ENCODE measurements at regions not wholly inside any gene's neighbourhood (a gene's known extent, or its start where the extent isn't known, plus 50 kb on each side); places are given as distances from the start of the nearest gene placed in this dataset.

GRCh38 chr1:98075626-98076025, 154.8 kb upstream of the DPYD start (continued):
- TF ChIP-seq RELB (IDR thresholded peaks at IDR 0.05; ENCODE audit: low read depth) (no peak), TAF1 (IDR thresholded peaks at IDR 0.05; ENCODE audit: borderline replicate concordance, low read depth, low read length) (no peak), BCLAF1 (IDR thresholded peaks at IDR 0.05) (no peak), POLR2AphosphoS5 (IDR thresholded peaks at IDR 0.05; ENCODE audit: low read length) (no peak), PBX3 (IDR thresholded peaks at IDR 0.05; ENCODE audit: insufficient replicate concordance, low read depth, low read length) (no peak), TCF3 (IDR thresholded peaks at IDR 0.05; ENCODE audit: borderline replicate concordance, insufficient read depth, low read depth, low read length) (no peak)

- FAIRE-seq: no peak
- no peak overlapping the region for H3K27ac ChIP-seq (ENCODE audit: control insufficient read depth, insufficient read depth)
- SMC1A ChIA-PET (ENCODE audit: uncharacterized antibody, unreplicated experiment): no interaction called here
- H3K27me3 ChIP-seq (replicated peaks in 1 of 2; ENCODE audit: control insufficient read depth in 2 of 2, insufficient read depth in 2 of 2, low read length in 1 of 2): no peaks in the 10 kb centered on the region
- no TSS peak for BruUV-seq (replicated peaks)
- in situ Hi-C loops (cut with MboI): no loop called here
- no peak overlapping the region for H3K4me2 ChIP-seq (ENCODE audit: control insufficient read depth, insufficient read depth)
- CTCF ChIA-PET: no interaction called here
- no peaks in the 10 kb centered on the region for H3K9me3 ChIP-seq (replicated peaks; ENCODE audit: control insufficient read depth, insufficient read depth, low read length)
- H3K36me3 ChIP-seq (ENCODE audit: control insufficient read depth in 2 of 2, insufficient read depth in 2 of 2, low read length in 1 of 2): no peaks in the 10 kb centered on the region
- POLR2A ChIA-PET: no interaction called here
- no peak overlapping the region for H3K4me3 ChIP-seq
- intact Hi-C loops (cut with micrococcal nuclease; ENCODE audit: unreplicated experiment): no loop called here
- no peak for DNase-seq (ENCODE audit: low read depth, low spot score)
- H4K20me1 ChIP-seq (ENCODE audit: control insufficient read depth, insufficient read depth): no peaks in the 10 kb centered on the region
- H3K9ac ChIP-seq (ENCODE audit: control insufficient read depth, insufficient read depth, low read length): no peak overlapping the region
- WGBS (ENCODE audit: insufficient coverage, insufficient replicate concordance, low lambda C conversion rate, missing lambda C conversion rate): 11% methylated on average over 3 of the region's 3 CpGs
- ATAC-seq: no peak
- RAD21 ChIA-PET (ENCODE audit: unreplicated experiment): no interaction called here
- no peaks in the 10 kb centered on the region for H3K79me2 ChIP-seq (ENCODE audit: control insufficient read depth, insufficient read depth, low read length)
- no peak overlapping the region for H2AFZ ChIP-seq (ENCODE audit: control insufficient read depth, low read depth, low read length)
- no peaks in the 10 kb centered on the region for H3K4me1 ChIP-seq (ENCODE audit: control insufficient read depth, insufficient read depth, low read length)
- TF ChIP-seq MLLT1 (IDR thresholded peaks at IDR 0.05) (no peak), SUZ12 (IDR thresholded peaks at IDR 0.05; ENCODE audit: unreplicated experiment) (no peak), MYC (IDR thresholded peaks at IDR 0.05; ENCODE audit: insufficient read depth, insufficient read length, insufficient replicate concordance, low read length, severe bottlenecking) (no peak), CUX1 (IDR thresholded peaks at IDR 0.05; ENCODE audit: insufficient replicate concordance, low read depth, low read length) (no peak)
Observed at GRCh38 chr1:98073823-98074222, 153.0 kb upstream of the DPYD start.

Measured in GM12878 (cell line).